ENCODE measurements at regions not wholly inside any gene's neighbourhood (a gene's known extent, or its start where the extent isn't known, plus 50 kb on each side); places are given as distances from the start of the nearest gene placed in this dataset.
"Not testable (repeated sequence)": the region's sequence is repeated elsewhere in the genome, so short reads cannot be mapped to it uniquely, and the experiment has no call there.

GRCh38 chr3:166423824-166424513 lies 586.7 kb upstream of the BCHE start:
- TF ChIP-seq CTCF (IDR thresholded peaks at IDR 0.05); POLR2AphosphoS5 (IDR thresholded peaks at IDR 0.05; ENCODE audit: low read depth, low read length): not testable (repeated sequence)
